Stimulated activated CD4-positive, alpha-beta T cell treated with anti-CD3 and anti-CD28 coated beads, Interleukin-4, amount 100 ng/mL, for 1 hour (primary cell): ENCODE measurements at regions not wholly inside any gene's neighbourhood (a gene's known extent, or its start where the extent isn't known, plus 50 kb on each side); places are given as distances from the start of the nearest gene placed in this dataset.

Experiments used
- DNase-seq: peaks from one replicate; pipeline ENCODE4 v3.0.0-alpha.2; 2020

DNA sequence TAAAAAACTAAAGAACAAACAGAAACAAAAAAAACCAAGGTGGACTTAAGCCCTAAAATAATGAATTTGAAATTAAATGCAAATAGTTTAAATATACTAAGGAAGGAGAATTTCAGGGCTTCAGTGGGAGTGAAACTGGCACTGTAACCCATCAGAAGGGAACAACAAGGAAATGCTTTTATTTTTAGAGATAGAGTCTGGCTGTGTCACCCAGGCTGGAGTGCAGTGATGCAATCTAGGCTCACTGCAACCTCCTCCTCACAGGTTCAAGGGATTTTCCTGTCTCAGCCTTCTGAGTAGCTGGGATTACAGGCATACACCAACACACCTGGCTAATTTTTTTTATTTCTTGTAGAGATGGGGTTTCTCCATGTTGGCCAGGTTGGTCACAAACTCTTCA is 625.2 kb upstream of the CDH8 start:
- no peak for DNase-seq

DNA sequence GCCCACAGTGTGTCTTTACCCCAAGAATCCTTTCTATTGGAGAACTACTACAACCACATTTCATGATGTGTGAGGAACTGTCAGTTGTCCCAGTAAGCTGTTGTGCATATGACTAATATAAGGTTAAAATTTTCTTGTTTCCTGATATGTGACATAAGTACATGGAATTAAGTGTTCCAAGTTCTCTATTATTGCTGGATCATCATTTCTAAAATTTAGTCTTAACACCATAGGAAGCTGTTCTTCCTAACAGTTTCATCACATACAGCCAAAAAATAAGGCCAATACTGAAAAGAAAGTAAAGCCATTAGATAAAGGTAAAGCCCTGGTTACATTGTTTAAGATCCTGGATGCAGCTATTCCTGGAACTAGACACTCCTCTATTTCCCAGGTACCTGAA is 620.9 kb upstream of the CDH8 start:
- DNase-seq = no peak

DNA sequence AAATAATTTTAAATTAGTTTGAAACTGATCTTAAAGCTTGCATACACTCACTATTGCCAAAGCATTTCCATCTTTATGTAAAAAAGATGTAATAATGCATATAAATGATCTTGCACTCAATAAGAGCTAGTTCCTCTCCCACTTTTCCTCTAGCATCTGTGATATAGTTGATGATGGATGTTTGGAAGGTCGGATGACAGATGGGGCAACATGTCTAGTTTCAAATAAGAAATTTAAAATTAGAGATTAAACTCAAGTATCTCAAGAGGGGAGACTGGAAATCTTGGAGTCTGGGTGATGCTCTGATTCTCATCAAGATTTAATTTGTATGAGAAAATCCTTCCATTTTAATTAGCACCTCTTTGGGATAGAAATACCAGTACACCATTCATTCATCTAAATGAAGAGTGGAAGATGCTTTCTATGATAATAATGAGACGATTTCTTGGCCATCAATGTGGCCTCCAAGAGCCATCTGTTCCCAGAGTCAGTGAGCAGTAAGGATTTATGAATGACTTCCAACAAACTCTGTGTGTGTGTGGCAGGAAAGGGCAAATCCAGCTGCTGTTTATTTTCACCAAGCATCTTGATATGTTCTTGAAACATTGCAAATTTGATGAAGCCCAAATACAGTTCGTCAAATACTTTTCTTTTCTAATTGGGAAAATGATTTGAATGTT is 616.3 kb upstream of the CDH8 start:
- DNase-seq = no peak

DNA sequence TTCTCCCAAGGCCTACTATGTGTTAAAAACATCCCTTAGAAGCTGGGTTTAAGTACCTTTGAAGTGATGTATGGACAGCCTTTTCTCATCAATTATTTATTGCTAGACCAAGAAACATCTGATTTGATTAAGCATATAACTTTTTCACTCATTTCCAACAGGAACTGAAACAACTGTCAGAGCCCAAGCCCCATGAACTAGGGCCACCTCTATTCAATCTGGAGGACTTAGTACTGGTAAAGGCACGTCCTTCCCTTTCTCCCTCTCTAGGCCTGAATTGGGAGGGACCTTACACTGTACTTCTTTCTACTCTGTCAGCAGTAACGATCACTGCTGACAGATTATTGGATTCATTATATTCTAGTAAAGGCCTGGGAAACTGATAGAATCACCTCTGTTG is 612.0 kb upstream of the CDH8 start:
- no peak for DNase-seq

DNA sequence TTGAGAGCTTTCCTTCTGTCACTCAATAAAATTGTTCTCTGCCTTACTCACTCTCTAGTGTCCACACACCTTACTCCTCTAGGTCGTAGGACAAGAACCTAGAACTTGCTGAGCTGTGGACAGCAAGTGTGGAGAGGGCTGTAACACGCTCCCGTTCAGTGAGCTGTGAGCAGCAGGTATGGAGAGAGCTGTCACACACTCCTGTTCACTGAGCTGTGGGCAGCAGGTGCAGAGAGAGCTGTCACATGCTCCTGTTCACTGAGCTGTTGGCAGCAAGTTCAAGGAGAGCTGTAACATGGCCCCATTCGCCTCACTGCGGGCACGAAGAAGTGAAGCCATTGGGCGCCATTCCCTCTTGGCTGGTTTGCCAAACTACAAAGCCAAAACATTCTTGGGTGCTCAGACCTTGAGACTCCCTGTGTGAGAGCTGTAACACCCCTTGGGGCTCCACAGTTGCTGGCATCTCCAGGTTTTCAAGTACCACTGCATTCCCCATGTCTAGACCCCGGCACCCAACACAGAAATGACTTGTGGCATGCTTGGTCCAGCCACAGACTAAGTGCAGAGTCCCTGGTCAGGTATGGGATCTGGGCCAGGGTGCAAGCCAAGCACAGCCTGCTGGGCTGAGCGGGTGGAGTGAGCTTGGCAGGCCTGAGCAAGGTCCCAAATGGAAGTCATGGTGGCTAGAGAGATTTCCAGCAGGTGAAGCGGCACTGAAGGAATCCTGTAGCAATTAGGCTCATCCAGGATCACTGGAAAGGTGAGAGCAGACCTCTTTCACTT is 608.0 kb upstream of the CDH8 start:
- no peak for DNase-seq

DNA sequence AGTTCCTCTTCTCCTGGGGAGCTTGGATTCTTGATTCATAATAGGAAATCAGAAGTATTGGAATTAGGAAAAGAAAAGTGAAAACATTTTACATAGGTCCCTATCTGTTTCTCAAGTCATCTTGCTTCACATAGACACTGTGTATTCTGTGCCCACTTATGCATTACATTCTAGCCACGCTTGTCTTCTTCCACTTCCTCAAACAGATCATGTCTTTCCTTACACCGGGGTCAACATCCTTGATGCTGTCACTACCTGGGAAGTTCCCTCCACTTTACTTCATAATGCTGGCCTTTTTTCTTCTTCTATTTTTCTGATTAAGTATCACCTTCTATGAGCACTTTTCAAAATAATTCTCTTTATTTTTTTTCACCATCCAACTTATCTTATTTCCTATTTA is 606.4 kb upstream of the CDH8 start:
- DNase-seq = no peak

DNA sequence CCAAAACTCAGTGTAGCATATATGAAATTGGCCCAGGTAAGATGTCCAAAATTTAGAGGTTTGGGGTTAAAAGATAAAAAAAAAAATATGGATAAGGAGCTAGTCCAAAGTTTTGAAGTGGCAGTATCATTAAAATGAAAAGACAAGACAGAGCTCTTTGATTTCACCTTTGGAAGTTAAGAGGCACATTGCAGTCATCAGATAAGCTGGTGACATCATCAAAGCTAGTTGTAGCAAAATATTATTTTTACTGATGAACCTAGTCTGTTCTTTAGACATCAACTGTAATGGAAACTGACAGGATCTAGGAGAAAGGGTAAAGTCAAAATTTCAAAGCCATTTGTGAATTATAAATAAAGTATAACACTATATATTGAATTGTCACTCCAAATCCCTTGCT is 603.7 kb upstream of the CDH8 start:
- DNase-seq = no peak

DNA sequence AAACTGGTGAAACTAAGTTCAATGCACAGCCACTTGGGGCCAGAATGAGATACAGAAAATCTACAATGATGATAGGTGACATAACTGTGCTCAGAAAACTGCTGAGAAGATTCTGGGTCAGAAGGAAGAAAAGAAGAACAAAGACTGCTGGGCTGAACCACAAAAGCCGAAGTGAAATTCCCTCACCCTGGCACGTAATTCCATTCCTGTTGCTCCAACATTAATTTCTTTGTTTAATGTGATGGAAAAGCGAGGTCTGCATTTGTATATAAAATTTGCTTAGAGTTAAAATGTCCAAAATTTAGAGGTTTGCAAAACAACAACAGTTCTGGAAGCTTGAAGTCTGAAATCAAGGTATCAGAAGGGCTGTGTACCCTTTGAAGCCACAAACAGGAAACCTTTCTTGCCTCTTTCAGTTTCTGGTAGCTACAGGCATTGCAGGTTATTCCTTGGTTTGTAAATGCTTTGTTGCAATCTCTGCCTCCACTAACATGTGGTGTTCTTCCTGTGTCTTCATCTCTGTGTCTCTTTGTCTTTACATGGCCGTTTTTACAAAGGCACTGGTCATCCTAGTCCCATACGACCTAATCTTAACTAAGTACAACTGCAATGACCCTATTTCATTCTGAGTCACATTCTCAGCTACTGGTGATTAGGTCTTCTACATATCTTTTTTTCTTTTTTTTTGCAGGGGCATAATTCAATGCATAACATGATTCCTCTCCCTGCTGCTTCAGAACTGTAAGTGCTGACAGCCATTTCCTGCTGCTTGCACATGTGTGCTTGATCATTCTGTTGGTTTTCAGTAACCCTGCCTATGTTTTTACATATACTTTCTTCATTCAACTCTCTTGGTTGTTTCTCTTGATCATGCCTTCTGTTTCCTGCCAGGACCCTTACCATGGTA is 603.0 kb upstream of the CDH8 start:
- no peak for DNase-seq

DNA sequence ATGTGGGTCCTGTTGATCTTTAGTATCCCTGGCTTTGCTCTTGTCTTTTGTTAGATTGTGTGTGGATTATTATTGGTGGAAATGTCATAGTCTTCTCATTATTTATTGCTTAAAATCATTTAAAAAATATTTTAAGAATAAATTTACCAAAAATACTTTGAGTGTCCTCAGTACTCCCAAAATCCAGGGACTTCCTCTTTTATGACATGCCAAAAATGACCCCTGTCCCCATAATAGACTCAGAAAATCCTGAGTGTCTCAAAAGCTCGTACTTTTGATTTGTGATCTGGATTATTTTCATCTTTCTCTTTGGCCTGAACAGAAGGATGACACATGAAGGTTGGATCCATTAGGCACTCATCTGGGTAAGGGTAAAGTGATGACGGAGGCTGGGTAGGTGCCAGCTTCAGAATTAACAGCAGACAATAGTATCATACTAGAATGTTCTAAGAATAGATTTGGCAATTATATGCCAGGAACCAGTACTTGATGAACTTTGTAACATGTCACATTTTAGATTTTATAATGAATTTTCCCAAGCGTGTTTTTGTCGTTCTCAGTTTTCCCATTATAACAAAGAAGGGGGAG is 602.2 kb upstream of the CDH8 start:
- DNase-seq = no peak

DNA sequence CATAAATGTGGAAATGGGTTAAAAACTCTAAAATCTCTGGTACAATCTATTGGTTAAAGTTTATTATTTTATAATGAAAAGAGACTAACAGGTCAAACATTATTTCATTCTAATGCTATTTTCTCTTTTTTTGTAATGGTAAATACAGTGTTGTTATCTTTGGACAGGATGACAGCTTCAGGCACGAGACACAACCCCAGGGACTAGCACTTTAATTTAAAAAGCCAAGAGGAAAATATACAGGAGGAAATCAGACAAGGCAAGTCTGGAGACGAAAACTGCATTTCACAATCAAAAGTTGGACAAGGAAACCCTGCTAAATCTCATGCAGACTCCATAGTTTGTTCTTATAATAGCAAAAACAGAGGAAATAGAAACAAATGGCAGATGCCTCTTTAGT is 589.1 kb upstream of the CDH8 start:
- DNase-seq = no peak

DNA sequence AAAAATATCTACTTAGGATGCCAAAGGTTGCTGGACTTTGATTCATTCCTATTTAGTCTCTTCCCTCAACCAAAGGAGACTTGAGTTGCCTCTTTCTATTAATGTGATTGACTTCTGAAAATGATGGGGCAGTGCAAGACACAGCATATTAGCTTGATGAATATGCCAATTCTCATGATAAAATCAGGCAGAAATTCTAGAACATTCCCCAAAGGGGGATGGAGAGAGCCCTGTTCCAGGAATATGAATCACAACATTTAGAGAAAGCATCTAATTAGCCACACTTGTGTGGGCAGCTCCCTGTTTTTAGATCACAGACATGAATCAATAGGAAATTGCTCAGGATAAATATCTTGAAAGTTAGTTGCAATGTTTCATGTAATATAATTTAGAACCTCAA is 584.0 kb upstream of the CDH8 start:
- no peak for DNase-seq

DNA sequence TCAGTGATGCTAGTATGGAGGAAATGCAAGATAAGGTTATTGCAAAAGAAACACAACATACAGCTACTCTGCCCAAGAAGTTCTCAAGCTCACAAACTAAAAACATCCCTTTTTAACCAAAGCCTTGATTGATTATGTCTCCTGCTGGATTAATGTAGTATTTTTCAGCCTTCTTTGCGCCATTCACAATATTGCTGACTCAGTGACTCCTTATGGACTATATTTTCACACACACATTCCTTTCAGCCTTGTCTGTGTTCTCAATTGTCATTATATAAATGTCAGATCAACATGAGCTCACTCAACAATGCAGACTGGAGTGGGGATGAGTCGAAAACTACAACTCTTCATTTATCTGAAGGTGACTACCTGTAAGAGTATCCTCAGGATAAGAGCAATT is 579.3 kb upstream of the CDH8 start:
- DNase-seq = no peak

DNA sequence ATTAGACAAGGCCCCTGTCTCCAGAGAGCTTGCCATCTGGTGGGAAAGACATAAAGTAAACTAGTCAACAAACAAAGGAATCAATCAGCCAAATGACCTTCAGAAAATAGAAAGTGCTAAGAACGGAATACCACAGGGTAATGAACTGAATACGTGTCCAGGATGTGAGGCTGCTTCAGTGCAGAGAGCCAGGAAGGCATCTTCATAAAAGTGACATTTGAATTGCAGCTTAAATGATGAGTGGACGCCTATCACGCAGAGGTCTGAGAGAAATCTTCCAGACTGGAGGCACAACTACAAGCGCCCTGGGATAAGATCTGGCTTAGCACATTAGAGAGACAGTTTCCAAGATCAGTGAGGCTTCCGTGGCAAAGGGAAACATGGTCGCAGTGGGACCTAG is 574.1 kb upstream of the CDH8 start:
- no peak for DNase-seq

DNA sequence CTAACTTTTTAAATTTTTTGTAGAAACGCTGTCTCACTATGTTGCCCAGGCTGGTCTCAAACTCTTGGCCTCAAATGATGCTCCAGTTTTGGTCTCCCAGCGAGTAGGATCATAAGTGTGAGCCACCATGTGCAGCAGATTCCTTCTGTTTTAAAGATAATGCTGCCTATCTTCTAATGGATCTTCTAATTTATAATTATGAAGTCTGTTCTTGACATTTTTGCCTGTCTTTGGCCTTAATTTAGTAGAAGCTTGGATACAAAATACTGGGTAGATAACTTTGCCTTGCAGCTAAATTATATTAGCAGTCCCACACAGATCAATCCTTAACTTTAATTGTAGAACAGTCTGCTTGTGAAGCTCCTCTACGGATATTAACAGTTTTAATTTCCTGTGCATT is 566.6 kb upstream of the CDH8 start:
- no peak for DNase-seq

DNA sequence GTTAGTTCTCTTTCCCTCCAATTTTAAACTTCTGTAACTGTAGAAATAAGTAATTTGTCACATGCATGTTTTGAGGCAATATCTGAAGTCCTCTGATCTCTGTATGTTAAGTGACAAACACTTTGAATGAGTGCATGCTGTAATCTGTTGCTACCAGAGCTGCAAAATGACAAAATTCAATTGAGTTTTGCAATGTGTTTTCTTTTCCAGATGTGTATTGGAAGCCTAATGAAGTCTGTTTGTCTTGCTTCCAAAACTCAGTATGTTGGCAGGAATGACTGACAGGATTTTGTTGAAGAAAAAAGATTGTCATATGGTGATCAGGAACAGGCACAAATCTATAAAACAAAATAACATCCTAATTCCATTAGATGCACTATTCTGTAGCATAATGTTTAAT is 561.6 kb upstream of the CDH8 start:
- no peak for DNase-seq

DNA sequence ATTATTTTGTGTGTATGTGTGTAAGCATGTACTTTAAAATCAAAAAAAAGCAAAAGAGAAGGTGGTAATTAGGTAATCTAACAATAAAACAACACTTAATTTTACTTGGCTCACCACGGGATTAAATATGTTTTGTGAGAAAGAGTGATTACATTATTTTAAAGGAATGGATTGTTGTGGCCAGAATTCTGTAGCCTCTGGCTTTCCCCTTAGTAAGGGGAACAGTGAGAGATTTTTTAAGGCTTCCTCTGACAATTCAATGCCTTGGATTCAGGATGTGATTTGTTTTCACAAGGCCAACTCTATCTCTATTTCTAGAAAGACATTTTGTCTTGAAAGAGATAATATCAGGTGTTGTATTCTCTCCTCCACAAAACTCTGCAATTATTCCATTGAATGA is 560.3 kb upstream of the CDH8 start:
- no peak for DNase-seq

DNA sequence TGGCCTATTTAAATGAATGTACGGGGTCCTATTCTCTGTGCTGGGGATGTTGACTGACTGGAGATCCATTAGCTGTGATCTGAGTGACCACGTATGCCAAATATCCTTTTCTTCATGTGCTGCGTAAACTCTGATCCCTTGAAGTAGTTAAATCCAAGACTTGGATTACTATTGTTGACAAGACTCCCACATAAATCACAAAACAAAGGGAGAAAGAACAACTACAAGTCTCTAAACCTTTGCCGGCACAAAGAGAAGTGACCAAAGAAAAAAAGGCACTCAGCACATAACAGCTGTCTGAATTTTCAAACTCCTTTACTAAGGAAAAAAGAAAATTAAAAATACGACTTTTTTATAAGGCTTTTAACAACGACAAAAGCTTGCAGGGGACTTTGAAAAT is 559.9 kb upstream of the CDH8 start:
- no peak for DNase-seq

DNA sequence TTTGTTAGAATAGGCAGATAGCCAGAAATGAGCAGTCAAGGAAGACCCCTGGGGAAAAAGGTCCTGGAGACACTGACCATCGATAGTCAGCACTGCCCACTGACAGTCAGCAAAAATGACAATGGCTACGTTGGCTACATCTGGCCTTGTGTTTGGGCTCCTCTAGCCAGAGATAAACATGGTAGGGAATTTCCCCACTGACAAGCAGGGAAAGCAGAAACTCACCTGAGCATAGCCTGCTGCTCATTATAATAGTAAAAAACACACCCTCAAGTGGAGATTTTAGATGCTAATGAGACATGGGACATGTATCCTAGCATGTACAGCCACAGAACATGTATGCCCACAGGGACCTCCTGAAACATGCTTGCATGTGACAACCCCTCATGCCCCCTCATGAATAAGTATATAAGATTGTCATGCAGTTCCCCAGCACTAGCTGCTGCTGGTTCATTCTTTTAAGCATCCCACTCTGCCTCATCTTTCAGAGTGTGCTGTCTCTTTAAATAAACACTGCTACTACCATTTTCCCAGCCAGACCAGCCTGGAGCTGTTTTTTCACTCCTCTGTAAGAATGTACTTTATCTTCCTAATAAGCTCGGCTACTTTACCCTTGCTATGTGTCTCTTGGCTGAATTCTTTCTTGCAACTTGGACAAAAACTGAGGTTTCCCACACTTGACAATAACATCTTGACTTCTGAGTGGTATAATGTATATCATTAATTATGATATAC is 550.1 kb upstream of the CDH8 start:
- no peak for DNase-seq

DNA sequence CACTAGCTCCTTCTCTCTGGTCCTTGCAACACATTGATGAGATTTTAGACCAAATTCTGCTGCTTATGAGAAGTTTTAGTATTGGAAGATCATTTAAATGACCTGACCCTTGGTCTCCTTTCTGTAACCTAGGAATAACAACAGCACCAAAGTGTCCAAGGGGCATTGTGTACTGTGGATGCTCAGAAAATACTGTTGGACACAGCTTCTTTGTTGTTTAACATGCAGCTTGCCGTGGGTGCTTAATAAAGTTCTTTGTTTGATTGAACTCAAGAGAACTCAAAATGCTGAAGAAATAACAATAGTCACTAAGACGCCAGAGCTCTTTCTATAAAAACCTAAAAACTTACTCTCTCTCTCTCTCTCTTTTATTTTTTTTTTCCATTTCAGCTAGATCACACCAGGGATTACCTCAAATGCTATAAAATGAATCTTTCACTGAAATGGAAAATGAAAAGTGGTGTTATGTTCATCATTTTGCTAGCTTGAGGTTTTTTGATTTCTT is 548.9 kb upstream of the CDH8 start:
- DNase-seq = no peak

DNA sequence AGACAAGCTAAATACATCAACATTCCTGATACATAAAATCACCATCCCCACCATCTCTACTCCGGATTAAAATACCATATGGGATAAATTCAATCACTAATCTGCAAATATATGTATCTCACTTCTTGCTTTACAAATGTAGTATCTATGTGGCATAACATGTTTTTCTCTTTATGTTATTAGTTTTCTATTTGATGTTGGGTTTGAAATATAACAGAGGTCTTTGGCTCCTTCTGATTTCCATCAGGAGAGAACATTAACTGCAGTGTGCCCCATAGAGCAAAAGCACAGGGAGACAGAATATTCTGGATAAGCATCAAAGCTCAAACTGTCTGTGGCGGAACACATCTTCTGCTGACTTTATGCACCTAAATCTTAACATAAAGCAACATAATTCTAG is 547.2 kb upstream of the CDH8 start:
- DNase-seq = no peak

DNA sequence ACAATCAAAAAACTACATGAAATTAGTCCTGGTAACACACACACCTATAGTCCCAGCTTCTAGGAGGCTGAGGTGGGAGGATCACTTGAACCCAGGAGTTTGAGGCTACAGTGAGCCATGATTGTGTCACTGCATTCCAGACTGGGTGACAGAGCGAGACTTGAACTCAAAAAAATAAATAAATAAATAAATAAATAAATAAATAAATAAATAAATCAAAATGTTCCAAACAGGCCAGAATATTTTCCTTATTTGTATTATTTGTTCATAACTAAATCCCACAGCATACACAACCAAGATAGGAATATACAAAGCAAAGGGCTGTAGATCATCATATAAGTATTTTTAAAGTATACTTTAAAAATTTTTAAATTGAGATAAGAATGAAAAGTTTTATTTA is 537.2 kb upstream of the CDH8 start:
- no peak for DNase-seq

DNA sequence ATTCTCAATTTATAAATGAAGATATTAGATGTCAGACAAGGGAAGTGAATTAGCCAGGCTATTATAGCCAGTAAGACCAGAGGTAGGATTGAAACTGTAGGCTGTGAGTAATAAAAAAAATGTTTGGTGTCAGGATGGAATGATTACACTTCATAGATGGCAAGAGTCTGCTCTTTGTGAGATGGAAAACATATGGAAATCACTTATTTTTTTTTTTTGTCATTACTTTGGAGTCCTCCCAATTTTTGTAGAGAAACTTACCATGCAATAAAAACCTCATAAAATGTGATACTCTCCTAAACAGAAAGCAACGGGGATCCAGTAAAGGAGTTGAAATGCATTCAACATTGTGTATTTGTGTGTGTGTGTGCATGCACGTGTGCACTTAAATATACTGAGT is 532.7 kb upstream of the CDH8 start:
- no peak for DNase-seq

DNA sequence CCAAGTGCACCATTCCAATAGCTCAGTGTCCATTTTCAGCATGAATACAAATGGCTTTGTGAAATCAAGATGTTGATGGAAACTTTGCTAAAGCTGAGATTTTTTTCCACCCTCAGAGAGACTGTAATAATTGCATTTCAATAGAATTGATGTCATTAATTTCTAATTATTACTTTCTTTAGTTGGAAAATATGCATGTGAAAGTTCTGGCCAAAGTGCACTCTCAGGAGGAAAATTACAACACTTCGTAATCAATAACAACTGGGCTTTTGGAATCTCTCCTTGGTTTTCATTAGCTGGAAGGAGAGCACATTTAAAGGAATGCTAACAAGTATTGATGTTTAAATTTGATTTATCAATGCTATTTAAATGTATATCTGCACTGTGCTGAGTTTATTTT is 529.5 kb upstream of the CDH8 start:
- no peak for DNase-seq
